ENCODE measurements at regions not wholly inside any gene's neighbourhood (a gene's known extent, or its start where the extent isn't known, plus 50 kb on each side); places are given as distances from the start of the nearest gene placed in this dataset.

- no peak for DNase-seq (ENCODE audit: low spot score)
These were observed 409.1 kb downstream of the TAF11L14 start for GRCh38 chr5:18043344-18043743.

GRCh38 chr5:18048449-18048848 lies 414.2 kb downstream of the TAF11L14 start:
- DNase-seq (ENCODE audit: low spot score): no peak

GRCh38 chr5:18050345-18050744 lies 416.1 kb downstream of the TAF11L14 start:
- DNase-seq (ENCODE audit: low spot score): no peak

GRCh38 chr5:18050776-18051175 lies 416.5 kb downstream of the TAF11L14 start:
- no peak for DNase-seq (ENCODE audit: low spot score)

GRCh38 chr5:18051953-18052352 lies 417.7 kb downstream of the TAF11L14 start:
- DNase-seq (ENCODE audit: low spot score): no peak

GRCh38 chr5:18052569-18052968 lies 418.3 kb downstream of the TAF11L14 start:
- no peak for DNase-seq (ENCODE audit: low spot score)

- DNase-seq (ENCODE audit: low spot score): no peak
These were observed 423.5 kb downstream of the TAF11L14 start for GRCh38 chr5:18057725-18058124.

- DNase-seq (ENCODE audit: low spot score): no peak
These were observed 433.4 kb downstream of the TAF11L14 start for GRCh38 chr5:18067615-18068014.

GRCh38 chr5:18068826-18069225 lies 434.6 kb downstream of the TAF11L14 start:
- no peak for DNase-seq (ENCODE audit: low spot score)

- DNase-seq (ENCODE audit: low spot score): no peak
These were observed 435.5 kb downstream of the TAF11L14 start for GRCh38 chr5:18069790-18070189.

GRCh38 chr5:18072600-18072999 lies 438.3 kb downstream of the TAF11L14 start:
- DNase-seq (ENCODE audit: low spot score): no peak

GRCh38 chr5:18074961-18075360 lies 440.7 kb downstream of the TAF11L14 start:
- no peak for DNase-seq (ENCODE audit: low spot score)

GRCh38 chr5:18078157-18078556 lies 443.9 kb downstream of the TAF11L14 start:
- no peak for DNase-seq (ENCODE audit: low spot score)

GRCh38 chr5:18079831-18080230 lies 445.6 kb downstream of the TAF11L14 start:
- no peak for DNase-seq (ENCODE audit: low spot score)

- no peak for DNase-seq (ENCODE audit: low spot score)
These were observed 453.8 kb downstream of the TAF11L14 start for GRCh38 chr5:18088020-18088579.

GRCh38 chr5:18090177-18090576 lies 455.9 kb downstream of the TAF11L14 start:
- DNase-seq (ENCODE audit: low spot score): no peak

- no peak for DNase-seq (ENCODE audit: low spot score)
These were observed 456.9 kb downstream of the TAF11L14 start for GRCh38 chr5:18091142-18091541.

GRCh38 chr5:18091758-18092157 lies 457.5 kb downstream of the TAF11L14 start:
- no peak for DNase-seq (ENCODE audit: low spot score)

GRCh38 chr5:18095061-18095460 lies 460.8 kb downstream of the TAF11L14 start:
- DNase-seq (ENCODE audit: low spot score): no peak

GRCh38 chr5:18097817-18098216 lies 463.6 kb downstream of the TAF11L14 start:
- no peak for DNase-seq (ENCODE audit: low spot score)

GRCh38 chr5:18098691-18099090 lies 464.4 kb downstream of the TAF11L14 start:
- DNase-seq (ENCODE audit: low spot score): no peak

- DNase-seq (ENCODE audit: low spot score): no peak
These were observed 465.0 kb downstream of the TAF11L14 start for GRCh38 chr5:18099261-18099660.

GRCh38 chr5:18101532-18101931 lies 467.3 kb downstream of the TAF11L14 start:
- DNase-seq (ENCODE audit: low spot score): no peak

- DNase-seq (ENCODE audit: low spot score): no peak
These were observed 468.5 kb downstream of the TAF11L14 start for GRCh38 chr5:18102733-18103132.

GRCh38 chr5:18105449-18105848 lies 471.2 kb downstream of the TAF11L14 start:
- DNase-seq (ENCODE audit: low spot score): no peak

Data from CD4-positive, alpha-beta T cell treated with Interleukin-15 for 4 hours (primary cell).